ENCODE measurements at regions not wholly inside any gene's neighbourhood (a gene's known extent, or its start where the extent isn't known, plus 50 kb on each side); places are given as distances from the start of the nearest gene placed in this dataset.

GRCh38 chr5:56575821-56576220 is 239.5 kb upstream of the MAP3K1 start:
- Histone ChIP-seq H3K36me3 (ENCODE audit: insufficient read depth, low read length, poor library complexity, severe bottlenecking) (no peaks in the 10 kb centered on the region), H3K27me3 (replicated peaks; ENCODE audit: insufficient read depth, low read depth, low read length, poor library complexity) (peaks cover 10% of the 10 kb centered on the region), H3K4me3 (ENCODE audit: low read depth, low read length, poor library complexity, severe bottlenecking) (no peak overlapping the region), H3K27ac (ENCODE audit: low read depth, low read length, poor library complexity, severe bottlenecking) (no peak overlapping the region), H3K4me1 (ENCODE audit: insufficient read depth, low read length, poor library complexity, severe bottlenecking) (no peaks in the 10 kb centered on the region), H3K9me3 (ENCODE audit: low read depth, low read length, poor library complexity, severe bottlenecking) (no peaks in the 10 kb centered on the region)
- ChIA-PET CTCF (no interaction called here), POLR2A (ENCODE audit: low non-redundant PET) (no interaction called here)
- no peak for DNase-seq (ENCODE audit: low spot score)
- intact Hi-C loops (cut with micrococcal nuclease; ENCODE audit: unreplicated experiment): no loop called here
- TF ChIP-seq CTCF (conservative IDR thresholded peaks at IDR 0.05; ENCODE audit: low read depth, low read length): no peak
- no peak for TF ChIP-seq EZH2 (IDR thresholded peaks at IDR 0.05; ENCODE audit: borderline replicate concordance, low read depth, low read length, poor library complexity, severe bottlenecking)
- BruUV-seq (replicated peaks): no TSS peak

- intact Hi-C loops (cut with micrococcal nuclease; ENCODE audit: unreplicated experiment): no loop called here
- Histone ChIP-seq H3K27ac (ENCODE audit: low read depth, low read length, poor library complexity, severe bottlenecking) (no peak overlapping the region), H3K9me3 (ENCODE audit: low read depth, low read length, poor library complexity, severe bottlenecking) (no peaks in the 10 kb centered on the region), H3K4me3 (ENCODE audit: low read depth, low read length, poor library complexity, severe bottlenecking) (no peak overlapping the region), H3K36me3 (ENCODE audit: insufficient read depth, low read length, poor library complexity, severe bottlenecking) (no peaks in the 10 kb centered on the region), H3K4me1 (ENCODE audit: insufficient read depth, low read length, poor library complexity, severe bottlenecking) (no peaks in the 10 kb centered on the region), H3K27me3 (replicated peaks; ENCODE audit: insufficient read depth, low read depth, low read length, poor library complexity) (peaks cover 10% of the 10 kb centered on the region)
- ChIA-PET CTCF (no interaction called here), POLR2A (ENCODE audit: low non-redundant PET) (no interaction called here)
- no TSS peak for BruUV-seq (replicated peaks)
- TF ChIP-seq EZH2 (IDR thresholded peaks at IDR 0.05; ENCODE audit: borderline replicate concordance, low read depth, low read length, poor library complexity, severe bottlenecking): no peak
- no peak for TF ChIP-seq CTCF (conservative IDR thresholded peaks at IDR 0.05; ENCODE audit: low read depth, low read length)
- no peak for DNase-seq (ENCODE audit: low spot score)
These were observed 240.6 kb upstream of the MAP3K1 start for GRCh38 chr5:56574778-56575177.

GRCh38 chr5:56569566-56569965 is 245.8 kb upstream of the MAP3K1 start:
- ChIA-PET POLR2A (ENCODE audit: low non-redundant PET) (no interaction called here), CTCF (no interaction called here)
- intact Hi-C loops (cut with micrococcal nuclease; ENCODE audit: unreplicated experiment): no loop called here
- H3K27ac ChIP-seq (ENCODE audit: low read depth, low read length, poor library complexity, severe bottlenecking): no peak overlapping the region
- no peak overlapping the region for H3K4me3 ChIP-seq (ENCODE audit: low read depth, low read length, poor library complexity, severe bottlenecking)
- no peaks in the 10 kb centered on the region for H3K9me3 ChIP-seq (ENCODE audit: low read depth, low read length, poor library complexity, severe bottlenecking)
- H3K27me3 ChIP-seq (replicated peaks; ENCODE audit: insufficient read depth, low read depth, low read length, poor library complexity): no peaks in the 10 kb centered on the region
- H3K36me3 ChIP-seq (ENCODE audit: insufficient read depth, low read length, poor library complexity, severe bottlenecking): no peaks in the 10 kb centered on the region
- DNase-seq (ENCODE audit: low spot score): peak; percentile 15
- no peaks in the 10 kb centered on the region for H3K4me1 ChIP-seq (ENCODE audit: insufficient read depth, low read length, poor library complexity, severe bottlenecking)
- TF ChIP-seq EZH2 (IDR thresholded peaks at IDR 0.05; ENCODE audit: borderline replicate concordance, low read depth, low read length, poor library complexity, severe bottlenecking): no peak
- no peak for TF ChIP-seq CTCF (conservative IDR thresholded peaks at IDR 0.05; ENCODE audit: low read depth, low read length)
- no TSS peak for BruUV-seq (replicated peaks)
